ENCODE measurements at regions not wholly inside any gene's neighbourhood (a gene's known extent, or its start where the extent isn't known, plus 50 kb on each side); places are given as distances from the start of the nearest gene placed in this dataset.

- BruUV-seq (replicated peaks) = no TSS peak
- CTCF ChIA-PET = no interaction called here
These were observed 369.3 kb upstream of the KLHL29 start for GRCh38 chr2:23015651-23016200.

GRCh38 chr2:23019476-23019875, 365.5 kb upstream of the KLHL29 start:
- H3K27me3 ChIP-seq (ENCODE audit: control insufficient read depth, insufficient read depth, low read length) = no peaks in the 10 kb centered on the region; the same call in 1 of the 2 replicates
- no peaks in the 10 kb centered on the region for H3K4me1 ChIP-seq (ENCODE audit: control insufficient read depth, insufficient read depth, low read length)
- no peak for DNase-seq (ENCODE audit: low read depth, low spot score)
- intact Hi-C loops (cut with micrococcal nuclease; ENCODE audit: unreplicated experiment) = no loop called here
- ATAC-seq = no peak
- no peak overlapping the region for H3K4me3 ChIP-seq (ENCODE audit: low read depth in 2 of 2, low read length in 2 of 2)
- BruUV-seq (replicated peaks) = no TSS peak
- no peak for TF ChIP-seq REST (IDR thresholded peaks at IDR 0.05; ENCODE audit: insufficient read depth in 1 of 2, low read depth in 2 of 2, low read length in 1 of 2)
- TF ChIP-seq POLR2AphosphoS5 (IDR thresholded peaks at IDR 0.05; ENCODE audit: low read depth, low read length) = no peak
- no peak for TF ChIP-seq TCF7L2 (IDR thresholded peaks at IDR 0.05; ENCODE audit: low read depth, low read length)
- TF ChIP-seq CTCF (IDR thresholded peaks at IDR 0.05) = no peak
- TF ChIP-seq SIN3A (IDR thresholded peaks at IDR 0.05; ENCODE audit: borderline replicate concordance, insufficient read depth, low read depth, low read length) = no peak
- ChIA-PET CTCF (no interaction called here), POLR2A (no interaction called here)
- in situ Hi-C loops (cut with HindIII; ENCODE audit: low pct_unique_long_range_greater_than_20kb, low sequenced_read_pairs) = no loop called here
- no peaks in the 10 kb centered on the region for H3K9me3 ChIP-seq (ENCODE audit: control insufficient read depth, insufficient read depth, low read depth, low read length)
- H3K27ac ChIP-seq (ENCODE audit: low read length) = no peak overlapping the region
- H3K36me3 ChIP-seq (ENCODE audit: control insufficient read depth, insufficient read depth, low read length) = no peaks in the 10 kb centered on the region

More at GRCh38 chr2:23015651-23016200, 369.3 kb upstream of the KLHL29 start:
- H3K4me1 ChIP-seq (ENCODE audit: control insufficient read depth, insufficient read depth, low read length) = no peaks in the 10 kb centered on the region
- no peak for DNase-seq (ENCODE audit: low read depth, low spot score)
- no peak for ATAC-seq
- H3K4me3 ChIP-seq (ENCODE audit: low read depth in 2 of 2, low read length in 2 of 2) = no peak overlapping the region
- no peaks in the 10 kb centered on the region for H3K27me3 ChIP-seq (ENCODE audit: control insufficient read depth, insufficient read depth, low read length)
- no peaks in the 10 kb centered on the region for H3K36me3 ChIP-seq (ENCODE audit: control insufficient read depth, insufficient read depth, low read length)
- H3K27ac ChIP-seq (ENCODE audit: low read length) = no peak overlapping the region
- intact Hi-C loops (cut with micrococcal nuclease; ENCODE audit: unreplicated experiment) (no loop called here), in situ Hi-C loops (cut with HindIII; ENCODE audit: low pct_unique_long_range_greater_than_20kb, low sequenced_read_pairs) (no loop called here)
- TF ChIP-seq SIN3A (IDR thresholded peaks at IDR 0.05; ENCODE audit: borderline replicate concordance, insufficient read depth, low read depth, low read length) (no peak), CTCF (IDR thresholded peaks at IDR 0.05) (no peak), TCF7L2 (IDR thresholded peaks at IDR 0.05; ENCODE audit: low read depth, low read length) (no peak), POLR2AphosphoS5 (IDR thresholded peaks at IDR 0.05; ENCODE audit: low read depth, low read length) (no peak), REST (IDR thresholded peaks at IDR 0.05; ENCODE audit: insufficient read depth in 1 of 2, low read depth in 2 of 2, low read length in 1 of 2) (no peak)
- H3K9me3 ChIP-seq (ENCODE audit: control insufficient read depth, insufficient read depth, low read depth, low read length) = no peaks in the 10 kb centered on the region
- POLR2A ChIA-PET = no interaction called here

Measured in Panc1 (cell line).